ENCODE measurements at regions not wholly inside any gene's neighbourhood (a gene's known extent, or its start where the extent isn't known, plus 50 kb on each side); places are given as distances from the start of the nearest gene placed in this dataset.

DNA sequence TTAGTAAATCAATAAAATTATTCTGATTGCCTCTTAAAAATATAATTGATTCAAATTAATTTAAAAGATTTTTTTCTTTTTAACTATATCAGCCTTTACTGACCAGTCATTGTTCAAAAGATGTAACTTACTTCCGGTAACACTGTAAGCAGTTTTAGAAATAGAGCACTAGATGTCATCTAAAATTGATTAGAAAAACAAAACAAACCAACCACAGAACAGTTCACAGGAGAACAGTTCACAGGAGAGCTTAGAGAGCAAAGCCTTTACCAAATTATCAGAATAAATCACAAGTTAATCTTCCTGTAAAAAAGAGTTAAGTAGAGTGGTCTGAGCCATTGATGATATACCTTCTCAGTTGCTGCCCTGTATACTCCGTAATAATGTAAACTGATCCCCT is 133.3 kb upstream of the DGKB start:
- ATAC-seq = no peak
- intact Hi-C loops (cut with DNase I; ENCODE audit: low total_unique reads) = no loop called here

DNA sequence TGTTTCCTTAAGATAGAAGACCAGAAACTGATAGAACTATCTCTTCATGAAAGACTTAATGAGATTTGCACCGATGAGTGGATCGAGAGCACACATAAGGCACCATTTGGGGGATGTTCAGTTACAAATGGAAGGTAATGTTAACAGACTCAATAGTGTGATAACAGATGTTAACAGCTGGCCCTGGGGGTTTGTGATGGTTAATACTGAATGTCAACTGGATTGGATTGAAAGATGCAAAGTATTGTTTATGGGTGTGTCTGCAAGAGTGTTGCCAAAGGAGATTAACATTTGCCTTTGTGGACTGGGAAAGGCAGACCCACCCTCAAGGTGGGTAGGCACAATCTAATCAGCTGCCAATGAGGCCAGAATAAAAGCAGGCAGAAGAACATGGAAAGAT is 130.5 kb upstream of the DGKB start:
- intact Hi-C loops (cut with DNase I; ENCODE audit: low total_unique reads) (no loop called here), in situ Hi-C loops (cut with MboI; ENCODE audit: low sequenced_read_pairs in 4 of 4) (no loop called here)
- H3K27ac ChIP-seq = no peak overlapping the region
- H3K36me3 ChIP-seq = no peaks in the 10 kb centered on the region
- ATAC-seq (no peak), DNase-seq (no peak)
- no peaks in the 10 kb centered on the region for H3K9me3 ChIP-seq
- no peak overlapping the region for H3K4me3 ChIP-seq
- no peaks in the 10 kb centered on the region for H3K4me1 ChIP-seq
- H3K27me3 ChIP-seq = no peaks in the 10 kb centered on the region
- TF ChIP-seq, protein P1, sequence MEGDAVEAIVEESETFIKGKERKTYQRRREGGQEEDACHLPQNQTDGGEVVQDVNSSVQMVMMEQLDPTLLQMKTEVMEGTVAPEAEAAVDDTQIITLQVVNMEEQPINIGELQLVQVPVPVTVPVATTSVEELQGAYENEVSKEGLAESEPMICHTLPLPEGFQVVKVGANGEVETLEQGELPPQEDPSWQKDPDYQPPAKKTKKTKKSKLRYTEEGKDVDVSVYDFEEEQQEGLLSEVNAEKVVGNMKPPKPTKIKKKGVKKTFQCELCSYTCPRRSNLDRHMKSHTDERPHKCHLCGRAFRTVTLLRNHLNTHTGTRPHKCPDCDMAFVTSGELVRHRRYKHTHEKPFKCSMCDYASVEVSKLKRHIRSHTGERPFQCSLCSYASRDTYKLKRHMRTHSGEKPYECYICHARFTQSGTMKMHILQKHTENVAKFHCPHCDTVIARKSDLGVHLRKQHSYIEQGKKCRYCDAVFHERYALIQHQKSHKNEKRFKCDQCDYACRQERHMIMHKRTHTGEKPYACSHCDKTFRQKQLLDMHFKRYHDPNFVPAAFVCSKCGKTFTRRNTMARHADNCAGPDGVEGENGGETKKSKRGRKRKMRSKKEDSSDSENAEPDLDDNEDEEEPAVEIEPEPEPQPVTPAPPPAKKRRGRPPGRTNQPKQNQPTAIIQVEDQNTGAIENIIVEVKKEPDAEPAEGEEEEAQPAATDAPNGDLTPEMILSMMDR (IDR thresholded peaks at IDR 0.05 in 4 of 5, conservative IDR thresholded peaks at IDR 0.05 in 1 of 5) = no peak
- no peak for TF ChIP-seq POLR2A (IDR thresholded peaks at IDR 0.05)

More for the DNA sequence above, 133.3 kb upstream of the DGKB start:
- Histone ChIP-seq H3K27me3 (no peaks in the 10 kb centered on the region), H3K27ac (no peak overlapping the region), H3K4me3 (no peak overlapping the region), H3K4me1 (no peaks in the 10 kb centered on the region), H3K9me3 (no peaks in the 10 kb centered on the region), H3K36me3 (no peaks in the 10 kb centered on the region)
- no peak for DNase-seq
- in situ Hi-C loops (cut with MboI; ENCODE audit: low sequenced_read_pairs in 4 of 4) = no loop called here
- TF ChIP-seq POLR2A (IDR thresholded peaks at IDR 0.05) = no peak
- TF ChIP-seq, protein P1 (IDR thresholded peaks at IDR 0.05 in 4 of 5, conservative IDR thresholded peaks at IDR 0.05 in 1 of 5) = no peak

DNA sequence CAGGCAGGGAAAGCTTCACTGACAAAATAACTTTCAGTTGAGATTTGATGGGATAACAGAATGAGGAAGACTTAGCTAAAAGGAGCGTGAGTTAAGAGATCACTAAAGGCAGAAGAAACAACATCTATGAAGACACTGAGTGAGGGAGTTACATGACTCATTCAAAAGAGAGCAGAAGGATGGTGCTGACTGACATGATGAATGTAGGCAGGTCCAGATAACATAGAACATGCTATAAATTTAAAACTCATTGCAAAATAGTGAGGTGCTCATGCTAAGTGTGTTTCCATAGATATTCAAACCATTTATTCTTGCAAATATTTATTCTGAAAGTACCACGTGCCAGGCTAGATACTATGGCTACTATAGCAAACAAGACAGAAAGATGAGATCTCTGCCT is 116.4 kb upstream of the DGKB start:
- H3K4me1 ChIP-seq = peaks cover 8 to 10% of the 10 kb centered on the region in 2 donors
- H3K4me3 ChIP-seq = no peak overlapping the region
- intact Hi-C loops (cut with DNase I; ENCODE audit: low total_unique reads) (no loop called here), in situ Hi-C loops (cut with MboI; ENCODE audit: low sequenced_read_pairs in 4 of 4) (loop anchor here (5.0 to 10.0 kb wide), 3 partner anchors 297 to 304 kb away; no protein-coding TSS in a partner anchor)
- TF ChIP-seq, protein P1 (IDR thresholded peaks at IDR 0.05 in 4 of 5, conservative IDR thresholded peaks at IDR 0.05 in 1 of 5) = no peak
- no peak for TF ChIP-seq POLR2A (IDR thresholded peaks at IDR 0.05)
- no peaks in the 10 kb centered on the region for H3K27me3 ChIP-seq
- H3K27ac ChIP-seq = no peak overlapping the region
- ATAC-seq = no peak
- no peak for DNase-seq
- H3K36me3 ChIP-seq = no peaks in the 10 kb centered on the region
- H3K9me3 ChIP-seq = no peaks in the 10 kb centered on the region

DNA sequence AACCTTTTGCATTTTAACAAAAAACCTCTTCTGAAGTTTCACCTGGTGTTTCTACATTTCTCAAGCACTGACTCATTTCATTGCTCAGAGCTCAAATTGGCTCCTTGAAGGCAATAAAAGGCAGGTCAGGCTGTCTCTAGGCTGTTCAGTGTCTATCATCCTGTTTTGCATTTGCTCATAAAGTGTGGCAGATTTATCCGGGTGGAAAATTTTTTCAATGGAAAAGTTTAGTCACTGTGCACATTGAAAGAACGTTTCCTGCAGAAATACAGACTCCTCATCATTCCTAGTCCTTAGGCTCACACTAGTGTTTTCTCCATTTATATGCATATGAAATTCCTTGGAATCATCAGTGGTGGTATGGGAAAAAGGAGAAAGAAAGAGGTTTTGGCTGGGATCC is 114.2 kb upstream of the DGKB start:
- Histone ChIP-seq H3K9me3 (no peaks in the 10 kb centered on the region), H3K36me3 (no peaks in the 10 kb centered on the region), H3K27ac (no peak overlapping the region), H3K4me1 (peaks cover 10 to 19% of the 10 kb centered on the region in 2 donors), H3K27me3 (no peaks in the 10 kb centered on the region), H3K4me3 (no peak overlapping the region)
- TF ChIP-seq, protein P1 (IDR thresholded peaks at IDR 0.05 in 4 of 5, conservative IDR thresholded peaks at IDR 0.05 in 1 of 5) = no peak
- no peak for TF ChIP-seq POLR2A (IDR thresholded peaks at IDR 0.05)
- DNase-seq (no peak), ATAC-seq (no peak)
- intact Hi-C loops (cut with DNase I; ENCODE audit: low total_unique reads) (loop anchor here (1.0 kb wide), 1 partner anchor 299 kb away; no protein-coding TSS in a partner anchor), in situ Hi-C loops (cut with MboI; ENCODE audit: low sequenced_read_pairs in 4 of 4) (loop anchor here (5.0 to 10.0 kb wide), 3 partner anchors 294 to 302 kb away; no protein-coding TSS in a partner anchor)

DNA sequence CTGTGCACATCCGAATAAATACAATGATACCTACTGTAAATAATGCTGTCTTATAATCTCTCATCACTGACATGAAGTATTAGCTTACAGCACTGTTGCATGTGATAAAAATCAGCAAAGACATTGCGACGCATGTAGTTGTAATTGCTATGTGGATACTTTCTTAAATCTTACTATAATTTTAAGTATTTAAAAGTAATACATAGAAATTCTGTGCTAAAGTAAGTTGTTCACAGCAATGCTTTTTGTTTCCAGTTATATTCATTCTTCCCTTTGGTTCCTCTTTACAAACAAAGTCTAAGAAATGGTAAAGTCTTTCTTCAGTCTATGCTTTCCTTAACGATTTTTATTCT is 113.7 kb upstream of the DGKB start:
- Histone ChIP-seq H3K27me3 (no peaks in the 10 kb centered on the region), H3K4me3 (no peak overlapping the region), H3K27ac (no peak overlapping the region), H3K36me3 (no peaks in the 10 kb centered on the region), H3K9me3 (no peaks in the 10 kb centered on the region), H3K4me1 (peaks cover 10 to 19% of the 10 kb centered on the region in 2 donors)
- intact Hi-C loops (cut with DNase I; ENCODE audit: low total_unique reads) = loop anchor here (1.0 kb wide), 1 partner anchor 299 kb away; no protein-coding TSS in a partner anchor
- TF ChIP-seq POLR2A (IDR thresholded peaks at IDR 0.05) = no peak
- TF ChIP-seq, protein P1 (IDR thresholded peaks at IDR 0.05 in 4 of 5, conservative IDR thresholded peaks at IDR 0.05 in 1 of 5) = peak in 1 of 5 experiments; percentile 9
- in situ Hi-C loops (cut with MboI; ENCODE audit: low sequenced_read_pairs in 4 of 4) = loop anchor here (5.0 to 10.0 kb wide), 3 partner anchors 294 to 301 kb away; no protein-coding TSS in a partner anchor
- ATAC-seq (no peak), DNase-seq (no peak)
